SK-MEL-5 (cell line): ENCODE measurements at regions not wholly inside any gene's neighbourhood (a gene's known extent, or its start where the extent isn't known, plus 50 kb on each side); places are given as distances from the start of the nearest gene placed in this dataset.

Experiments used
- DNase-seq: peaks from one replicate; pipeline ENCODE4 v3.0.0-alpha.2; 2016; ENCODE audit warnings: low read depth, low spot score
- in situ Hi-C: cut with HindIII; loops from 2 replicates; pipeline ENCODE4 v1.10.0; 2016; ENCODE audit warnings: low sequenced_read_pairs, high pct_unique_total_duplicates, low pct_unique_long_range_greater_than_20kb

- DNase-seq, result no peak
- in situ Hi-C loops, result no loop called here
Measured at GRCh38 chr2:129658430-129658829, 321.0 kb upstream of the RAB6C start.

- no peak for DNase-seq
- in situ Hi-C loops, result no loop called here
Measured at GRCh38 chr2:129661935-129662334, 317.5 kb upstream of the RAB6C start.

GRCh38 chr2:129667577-129667976 is 311.9 kb upstream of the RAB6C start:
- in situ Hi-C loops, result no loop called here
- no peak for DNase-seq

GRCh38 chr2:129672521-129672920 is 306.9 kb upstream of the RAB6C start:
- in situ Hi-C loops, result no loop called here
- no peak for DNase-seq

GRCh38 chr2:129673234-129673633 is 306.2 kb upstream of the RAB6C start:
- in situ Hi-C loops, result no loop called here
- DNase-seq, result no peak

GRCh38 chr2:129673847-129674711 is 305.4 kb upstream of the RAB6C start:
- in situ Hi-C loops, result no loop called here
- DNase-seq, result no peak

- DNase-seq, result no peak
- in situ Hi-C loops, result no loop called here
Measured at GRCh38 chr2:129678751-129679150, 300.7 kb upstream of the RAB6C start.

- in situ Hi-C loops, result no loop called here
- no peak for DNase-seq
Measured at GRCh38 chr2:129681788-129682187, 297.7 kb upstream of the RAB6C start.

GRCh38 chr2:129689653-129690448 is 289.6 kb upstream of the RAB6C start:
- in situ Hi-C loops, result no loop called here
- no peak for DNase-seq

GRCh38 chr2:129695496-129695895 is 284.0 kb upstream of the RAB6C start:
- in situ Hi-C loops, result no loop called here
- DNase-seq, result no peak

- no peak for DNase-seq
- in situ Hi-C loops, result no loop called here
Measured at GRCh38 chr2:129698593-129698992, 280.9 kb upstream of the RAB6C start.

- DNase-seq, result no peak
- in situ Hi-C loops, result no loop called here
Measured at GRCh38 chr2:129699781-129700573, 279.5 kb upstream of the RAB6C start.

- DNase-seq, result no peak
- in situ Hi-C loops, result no loop called here
Measured at GRCh38 chr2:129702416-129703176, 276.9 kb upstream of the RAB6C start.

- in situ Hi-C loops, result no loop called here
- DNase-seq, result no peak
Measured at GRCh38 chr2:129705085-129705484, 274.4 kb upstream of the RAB6C start.

GRCh38 chr2:129707800-129708199 is 271.7 kb upstream of the RAB6C start:
- no peak for DNase-seq
- in situ Hi-C loops, result no loop called here

GRCh38 chr2:129708221-129708967 is 271.1 kb upstream of the RAB6C start:
- in situ Hi-C loops, result no loop called here
- DNase-seq, result no peak
